GM18507 (cell line): ENCODE measurements at regions not wholly inside any gene's neighbourhood (a gene's known extent, or its start where the extent isn't known, plus 50 kb on each side); places are given as distances from the start of the nearest gene placed in this dataset.
"Not testable (repeated sequence)": the region's sequence is repeated elsewhere in the genome, so short reads cannot be mapped to it uniquely, and the experiment has no call there.

ENCODE experiments used
- DNase-seq: peaks from one replicate; pipeline ENCODE4 v3.0.0; 2011; ENCODE audit warnings: low read depth; ENCODE audit not compliant: insufficient read length; ENCODE audit errors: extremely low spot score
- FAIRE-seq: peaks from 2 replicates; lab custom pipeline; 2011; peaks lifted over from hg19 to GRCh38; lab: Jason Lieb, UNC

DNA sequence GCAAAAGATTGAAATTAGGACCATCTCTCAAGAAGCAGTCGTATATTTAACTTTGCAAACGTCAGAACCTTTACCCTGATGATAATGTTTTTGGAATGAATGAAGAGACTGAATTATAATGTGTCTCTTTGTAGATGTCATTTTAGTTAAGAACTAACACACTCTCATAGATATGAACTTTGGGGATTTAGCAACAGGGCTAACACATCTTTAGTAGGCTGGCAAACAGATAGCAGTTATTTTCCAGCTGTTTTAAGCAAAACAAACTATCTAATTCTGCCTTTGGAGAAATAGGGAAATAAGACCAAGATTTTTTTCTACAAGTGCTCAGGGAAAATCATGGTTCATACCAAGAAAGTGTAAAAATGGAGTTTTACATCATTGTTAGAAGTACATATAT is 469.7 kb downstream of the SPATA31D1 start:
- DNase-seq (no peak), FAIRE-seq (no peak)

DNA sequence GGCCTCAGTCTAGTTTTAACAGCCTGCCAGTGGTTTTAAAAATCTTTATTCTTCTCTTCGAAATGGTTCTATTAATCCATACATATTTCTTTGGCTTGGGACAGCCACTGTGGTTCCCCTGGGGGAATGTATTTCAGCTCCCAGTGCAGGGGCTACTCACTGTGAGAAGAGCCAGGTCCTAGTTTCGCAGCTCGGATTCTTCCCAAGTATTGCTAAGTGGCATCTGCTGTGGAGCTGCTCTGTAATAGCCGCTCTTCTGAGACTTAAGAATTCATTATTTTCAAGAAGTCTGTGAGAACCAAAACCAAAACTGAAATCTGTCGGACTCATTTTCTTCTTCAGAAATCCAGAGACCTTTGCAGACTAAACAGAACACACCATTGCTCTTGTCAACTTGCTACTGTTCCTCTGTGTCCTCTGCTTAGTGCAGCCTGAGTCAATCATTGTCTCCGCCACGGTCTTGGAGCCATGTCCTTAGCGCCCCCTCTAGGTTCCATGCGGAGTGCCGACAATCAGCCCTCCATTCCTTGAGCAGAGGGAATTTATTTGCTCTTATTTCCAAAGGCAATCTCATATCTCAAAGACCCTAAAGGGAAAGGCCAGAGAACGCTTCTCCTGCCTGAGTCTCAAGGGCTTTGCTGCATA is 478.2 kb downstream of the SPATA31D1 start:
- FAIRE-seq, result no peak
- no peak for DNase-seq

DNA sequence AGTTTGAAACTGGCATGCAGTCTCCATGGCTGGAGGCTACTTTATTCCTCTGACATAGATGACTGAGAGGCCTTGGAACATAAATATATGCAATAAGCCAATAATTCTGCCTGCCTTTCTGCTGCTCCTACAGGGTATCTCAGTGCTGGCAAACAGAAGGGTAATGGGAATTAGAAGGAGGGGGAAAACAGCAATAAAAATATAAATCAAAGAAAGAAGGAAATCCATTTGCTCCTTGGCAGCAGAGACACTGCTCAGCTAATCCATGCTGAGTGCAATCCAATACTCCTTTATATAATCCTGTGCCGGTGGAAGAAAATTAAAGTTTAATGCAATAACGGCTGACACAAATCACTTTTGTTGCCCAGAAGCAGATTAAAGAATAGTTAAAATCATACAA is 478.9 kb downstream of the SPATA31D1 start:
- DNase-seq (no peak), FAIRE-seq (no peak)

DNA sequence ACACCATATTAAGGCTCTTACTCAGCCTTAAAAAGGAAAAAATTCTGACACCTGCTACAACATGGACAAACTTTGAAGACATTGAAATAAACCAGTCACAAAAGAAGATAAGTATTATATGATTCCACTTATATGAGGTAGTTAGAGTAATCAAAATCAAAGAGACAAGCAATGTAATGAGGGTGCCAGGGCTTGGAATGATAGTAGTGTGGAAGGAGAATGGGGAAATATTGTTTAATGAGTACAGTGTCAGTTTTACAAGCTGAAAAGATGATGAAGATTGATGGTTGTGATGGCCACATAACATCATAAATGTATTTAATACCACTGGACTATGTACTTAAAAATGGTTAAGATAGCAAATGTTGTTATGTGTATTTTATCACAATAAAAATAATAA is 485.7 kb downstream of the SPATA31D1 start:
- DNase-seq, result no peak
- no peak for FAIRE-seq

DNA sequence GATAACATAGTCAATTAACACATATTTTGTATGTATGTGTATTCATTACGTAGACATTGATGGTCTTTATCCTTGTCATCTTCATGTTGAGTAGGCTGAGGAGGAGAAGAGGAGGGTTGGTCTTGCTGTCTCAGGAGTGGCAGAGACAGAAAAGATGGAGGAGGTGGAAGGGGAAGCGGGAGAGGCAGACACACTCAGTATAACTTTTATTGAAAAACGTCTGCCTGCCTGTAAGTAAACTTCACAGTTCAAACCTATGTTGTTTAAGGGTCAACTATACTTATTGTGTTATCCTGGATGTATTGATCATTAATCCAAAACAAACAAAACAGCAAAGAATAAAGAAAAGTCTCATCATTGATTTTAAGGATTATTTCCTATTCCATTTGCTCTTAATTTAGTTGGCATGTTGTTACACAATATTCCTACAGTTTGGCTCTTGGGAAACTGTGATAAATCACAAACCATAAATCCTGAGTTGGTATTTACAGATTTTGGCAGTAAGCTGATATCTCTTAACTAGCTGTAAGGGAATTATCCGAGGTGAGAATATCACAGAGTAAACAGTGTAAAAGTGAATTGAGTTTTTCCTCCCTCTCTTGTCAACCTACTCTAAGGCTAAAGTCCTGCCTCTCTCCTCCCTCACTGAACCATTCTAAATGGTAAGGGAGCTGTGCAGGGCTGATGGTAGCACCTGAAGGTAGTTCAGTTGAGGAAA is 487.2 kb downstream of the SPATA31D1 start:
- no peak for DNase-seq
- FAIRE-seq, result no peak

DNA sequence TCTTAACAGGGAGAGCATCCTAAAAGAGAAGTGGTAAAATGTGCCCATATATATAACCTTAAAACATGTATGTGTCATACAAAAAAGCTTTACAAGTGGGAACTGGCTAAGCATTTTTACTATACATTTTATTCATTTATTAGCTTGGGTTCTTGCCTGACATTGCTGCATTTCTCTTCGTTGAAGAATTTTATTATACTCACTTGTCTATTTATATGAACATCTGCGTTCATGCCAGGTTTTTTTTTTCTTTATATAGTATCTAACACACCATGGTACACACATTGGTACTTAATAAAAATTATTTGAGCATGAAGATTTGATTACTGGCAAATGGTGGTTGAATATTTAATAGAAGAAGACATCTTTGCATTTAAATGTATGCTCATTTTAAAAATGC is 492.3 kb downstream of the SPATA31D1 start:
- no peak for FAIRE-seq
- DNase-seq, result no peak

DNA sequence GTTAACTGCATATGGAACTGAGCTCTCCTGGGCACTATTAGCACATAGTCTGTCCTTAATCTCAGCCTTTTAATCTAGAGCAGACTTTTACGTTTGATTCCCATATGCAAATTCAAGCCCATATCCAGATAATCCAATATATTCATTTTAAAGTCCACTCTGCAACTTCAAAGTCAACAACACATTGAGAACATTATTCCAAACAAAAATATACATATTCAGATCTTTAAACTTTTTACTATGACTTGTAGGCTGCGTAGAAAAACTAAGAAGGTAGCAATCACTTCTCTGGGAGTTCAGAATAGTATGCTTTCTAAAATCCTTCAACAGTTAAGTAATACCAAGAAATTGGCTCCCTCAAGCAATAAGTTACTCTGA is 499.4 kb downstream of the SPATA31D1 start:
- FAIRE-seq, result no peak

DNA sequence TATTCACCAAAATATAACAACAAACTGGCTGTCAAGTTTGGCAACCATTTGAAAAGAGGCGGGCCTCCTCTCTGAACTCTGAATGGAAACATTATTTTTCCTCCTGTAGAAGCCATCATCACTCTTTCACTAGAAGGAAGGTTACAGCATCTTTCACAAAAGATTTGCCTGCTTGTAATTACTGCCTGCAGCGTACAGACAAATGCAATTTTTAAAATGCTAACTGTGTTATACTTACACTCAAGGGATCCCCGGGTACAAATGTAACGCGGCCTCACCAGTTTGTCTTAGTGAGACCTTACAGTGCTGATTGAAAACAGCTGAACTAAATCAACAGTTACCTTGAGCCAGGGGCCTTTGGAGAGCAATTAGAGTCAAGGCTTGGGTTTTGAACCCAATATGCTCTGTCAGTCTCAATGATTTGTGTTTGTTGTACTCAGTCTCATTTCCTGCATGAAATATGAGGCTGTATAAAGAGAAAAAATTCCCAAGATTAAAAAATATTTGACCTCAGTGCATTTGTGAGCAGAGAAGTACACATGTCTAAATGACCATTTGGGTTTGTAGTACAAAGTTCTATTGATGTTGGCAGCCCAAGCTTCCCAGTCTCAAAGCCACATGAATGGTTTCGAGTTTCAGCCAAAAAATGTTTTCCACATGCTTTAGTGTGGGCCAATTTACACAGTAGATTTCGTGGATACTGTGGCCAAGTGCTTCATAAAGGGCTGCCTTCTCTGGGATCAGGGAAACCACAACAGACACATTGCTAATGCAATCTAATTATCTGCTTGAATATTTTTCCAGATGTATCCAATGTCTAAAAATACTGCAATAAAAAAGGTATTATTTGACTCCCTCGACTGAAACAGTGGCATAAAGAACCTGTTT is 500.0 kb downstream of the SPATA31D1 start:
- FAIRE-seq (no peak), DNase-seq (no peak)

More for the DNA sequence above, 499.4 kb downstream of the SPATA31D1 start:
- DNase-seq, result no peak

DNA sequence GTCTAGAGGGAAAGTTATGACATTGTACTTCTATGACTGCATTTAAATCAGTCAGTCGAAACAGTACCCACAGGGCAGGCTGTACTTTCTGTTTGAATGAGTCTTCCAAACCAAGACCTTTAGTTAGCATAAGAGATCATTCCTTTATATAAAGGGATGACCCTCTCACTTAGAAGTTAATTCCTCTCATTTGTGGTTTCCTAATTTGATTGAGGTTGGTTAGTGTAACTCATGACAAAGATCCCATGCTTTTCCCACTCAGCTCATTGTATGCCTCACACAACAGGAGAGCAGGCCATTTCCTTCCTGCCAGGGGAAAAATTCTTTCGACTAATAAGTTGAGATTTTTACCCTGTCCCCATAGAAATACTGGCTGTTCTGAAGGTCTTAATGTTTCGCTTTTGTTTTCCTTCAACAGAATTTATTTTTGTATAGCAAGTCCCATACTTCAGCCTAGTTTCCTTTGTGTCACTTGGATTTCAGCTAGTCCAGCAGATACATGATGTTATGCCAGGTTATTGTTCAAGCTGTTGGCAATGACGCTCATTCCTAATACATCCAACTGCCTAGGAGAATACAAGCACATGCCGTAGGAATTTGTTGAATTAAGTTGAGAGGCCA is 500.7 kb downstream of the SPATA31D1 start:
- no peak for FAIRE-seq

DNA sequence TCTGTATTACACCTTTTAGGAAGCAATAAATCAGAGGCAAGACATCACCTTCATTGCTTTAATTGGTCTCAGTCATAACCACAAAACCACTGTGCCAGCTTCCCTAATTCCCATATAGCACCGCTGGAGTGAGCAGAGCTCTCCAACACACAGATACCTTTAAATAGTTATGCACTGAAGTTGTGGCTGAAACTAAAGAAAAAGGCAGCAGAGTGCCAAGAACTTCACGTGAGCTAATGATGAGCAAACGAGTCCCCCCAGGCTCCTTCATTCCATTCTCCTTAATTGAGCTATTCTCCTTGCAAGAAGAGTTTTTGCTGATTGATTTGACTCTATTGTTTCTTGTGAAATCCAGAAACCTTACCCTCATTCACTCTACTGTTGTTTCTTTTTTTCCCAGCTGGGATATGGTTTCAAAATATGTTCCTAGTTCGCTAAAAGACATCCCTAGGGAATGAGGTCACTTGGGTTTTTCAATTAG is 501.5 kb downstream of the SPATA31D1 start:
- no peak for DNase-seq
- FAIRE-seq, result no peak

More for the DNA sequence above, 500.7 kb downstream of the SPATA31D1 start:
- no peak for DNase-seq

DNA sequence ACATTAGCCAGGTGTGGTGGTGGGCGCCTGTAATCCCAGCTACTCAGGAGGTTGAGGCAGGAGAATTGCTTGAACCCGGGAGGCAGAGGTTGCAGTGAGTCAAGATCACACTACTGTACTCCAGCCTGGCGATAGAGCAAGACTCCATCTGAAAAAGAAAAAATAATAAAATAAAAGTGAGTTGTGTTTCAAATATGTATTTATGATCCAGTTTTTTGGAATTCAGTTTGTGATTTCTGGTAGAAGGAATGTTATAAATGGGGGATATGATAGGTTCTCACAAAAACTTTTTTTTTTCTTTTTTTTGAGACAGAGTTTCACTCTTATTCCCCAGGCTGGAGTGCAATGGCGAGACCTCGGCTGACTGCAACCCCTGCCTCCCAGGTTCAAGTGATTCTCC is 502.2 kb downstream of the SPATA31D1 start:
- FAIRE-seq, result not testable (repeated sequence)

DNA sequence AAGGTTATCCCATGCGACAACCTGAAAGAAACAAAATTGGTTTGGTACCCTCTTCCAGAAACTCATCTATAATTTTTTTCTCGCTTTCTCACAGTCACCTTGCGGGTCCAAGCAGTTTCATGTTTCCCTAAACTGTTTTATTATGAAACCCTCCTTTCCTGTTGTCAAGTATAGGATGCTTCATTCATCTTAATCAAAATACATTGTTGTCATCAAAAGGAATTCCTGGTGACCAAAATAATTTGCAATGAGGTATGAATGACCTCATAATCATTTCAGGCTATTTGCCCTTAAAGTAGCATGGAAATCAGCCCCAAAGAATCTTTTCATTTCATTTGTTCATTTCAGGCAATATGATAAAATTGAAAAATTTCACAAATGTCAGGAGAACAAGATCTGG is 503.0 kb downstream of the SPATA31D1 start:
- FAIRE-seq (no peak), DNase-seq (no peak)

More for the DNA sequence above, 502.2 kb downstream of the SPATA31D1 start:
- not testable (repeated sequence) for DNase-seq

DNA sequence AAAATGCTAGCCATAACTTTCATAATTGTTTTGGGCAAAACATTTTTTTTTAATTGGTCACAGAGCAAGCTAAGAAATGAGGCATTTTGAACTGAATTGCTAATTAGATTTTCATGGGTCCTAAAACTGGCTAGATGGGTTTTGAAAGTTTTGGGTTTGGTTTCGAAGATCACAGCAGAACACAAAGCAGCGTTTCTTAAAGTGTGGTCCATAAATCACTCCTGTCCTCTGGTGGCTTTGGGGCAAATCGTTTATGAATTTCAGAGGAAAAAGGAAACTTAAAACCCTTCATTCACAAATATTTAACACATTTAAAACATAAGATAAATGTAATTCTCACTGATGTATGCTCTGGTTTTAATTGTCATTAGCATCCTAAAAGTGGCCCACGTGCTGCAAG is 503.7 kb downstream of the SPATA31D1 start:
- FAIRE-seq, result no peak
- DNase-seq, result no peak

DNA sequence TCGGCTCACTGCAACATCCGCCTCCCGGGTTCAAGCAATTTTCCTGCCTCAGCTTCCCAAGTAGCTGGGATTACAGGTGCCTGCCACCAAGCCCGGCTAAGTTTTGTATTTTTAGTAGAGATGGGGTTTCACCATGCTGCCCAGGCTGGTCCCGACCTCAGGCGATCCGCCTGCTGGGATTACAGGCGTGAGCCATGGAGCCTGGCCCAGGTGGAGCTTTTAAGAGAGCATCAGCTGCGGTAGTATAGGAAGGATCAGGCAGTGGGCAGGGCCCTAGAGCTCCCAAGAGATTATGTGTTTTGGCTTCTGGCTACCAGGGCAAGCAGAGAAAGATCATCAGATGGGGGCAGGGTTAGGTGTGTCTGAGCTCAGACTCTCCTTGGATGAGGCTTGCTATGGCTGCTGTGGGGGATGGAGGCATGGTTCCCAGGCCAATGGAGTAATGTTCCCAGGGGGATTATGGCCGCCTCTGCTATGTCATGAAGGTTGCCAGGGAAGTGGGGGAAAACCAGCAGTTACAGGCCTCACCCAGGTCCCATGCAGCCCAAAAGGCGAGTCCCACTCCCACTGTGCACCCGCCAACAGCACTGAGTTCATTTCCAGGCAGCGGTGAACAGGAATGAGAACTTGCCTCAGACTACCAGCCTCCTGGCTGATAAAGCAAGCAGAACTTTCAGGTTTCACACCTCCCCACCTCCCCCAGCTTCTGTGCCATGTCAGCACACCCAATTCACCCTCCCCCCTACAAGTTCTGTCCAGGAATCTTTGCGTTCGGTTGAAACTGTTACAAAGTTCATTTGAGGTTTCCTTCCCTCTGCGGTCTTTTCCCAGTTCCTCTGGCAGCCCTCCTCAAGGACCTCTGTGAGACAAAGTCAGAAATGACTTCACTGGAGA is 507.6 kb downstream of the SPATA31D1 start:
- DNase-seq (no peak), FAIRE-seq (no peak)

DNA sequence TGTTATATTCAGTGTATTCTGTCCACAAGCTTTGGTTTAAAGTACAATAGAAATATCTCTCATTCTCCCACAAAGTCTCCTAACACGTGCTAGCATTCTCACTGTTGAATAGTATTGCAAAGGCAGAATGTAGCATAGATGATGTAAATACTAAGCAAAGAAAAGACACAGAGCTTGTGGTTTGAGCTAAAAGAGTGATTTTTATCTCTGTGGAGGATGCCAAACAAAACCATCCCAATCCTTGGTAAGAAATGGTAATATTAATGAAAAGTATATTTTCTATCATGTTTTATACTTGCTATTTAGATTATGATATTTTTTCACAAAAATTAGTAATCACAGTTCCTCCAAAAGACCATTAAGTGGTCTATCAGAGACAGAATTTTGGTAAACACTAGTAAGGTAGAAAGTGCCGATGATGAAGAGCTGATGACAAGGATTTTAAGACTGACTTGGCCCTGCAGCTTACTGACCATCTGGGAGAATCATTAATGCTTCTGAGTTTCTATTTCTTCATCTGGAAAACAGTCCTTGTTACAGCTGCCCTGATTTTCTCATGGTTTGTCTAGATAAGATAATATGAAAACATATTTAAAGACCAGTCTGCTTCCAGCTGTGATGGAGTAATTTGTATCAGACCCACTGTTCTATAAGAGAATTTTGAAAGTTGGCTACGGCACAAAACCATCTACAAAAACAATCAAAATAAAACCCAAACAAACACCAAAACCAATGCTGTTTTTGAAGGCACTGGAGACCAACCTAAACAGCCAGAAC is 510.2 kb downstream of the SPATA31D1 start:
- no peak for FAIRE-seq
- DNase-seq, result no peak

DNA sequence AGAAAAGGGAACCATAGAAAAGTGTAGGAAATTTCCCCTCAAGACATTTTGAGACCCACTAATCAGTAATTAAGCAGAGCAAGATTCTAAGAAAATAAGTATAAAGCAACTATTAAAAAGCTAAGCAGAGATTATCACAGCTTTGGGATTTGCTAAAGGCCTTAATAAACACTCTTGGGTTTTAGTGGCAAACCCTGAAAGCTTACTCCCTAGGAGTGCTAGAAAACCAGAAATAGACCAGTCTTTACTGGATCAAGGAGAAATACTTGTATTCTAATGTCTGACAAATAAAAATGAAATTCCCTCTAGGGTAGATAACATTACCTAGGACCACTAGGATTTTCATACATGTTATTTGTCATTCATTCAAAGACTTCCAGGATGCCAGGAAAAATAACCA is 510.8 kb downstream of the SPATA31D1 start:
- DNase-seq (no peak), FAIRE-seq (no peak)

DNA sequence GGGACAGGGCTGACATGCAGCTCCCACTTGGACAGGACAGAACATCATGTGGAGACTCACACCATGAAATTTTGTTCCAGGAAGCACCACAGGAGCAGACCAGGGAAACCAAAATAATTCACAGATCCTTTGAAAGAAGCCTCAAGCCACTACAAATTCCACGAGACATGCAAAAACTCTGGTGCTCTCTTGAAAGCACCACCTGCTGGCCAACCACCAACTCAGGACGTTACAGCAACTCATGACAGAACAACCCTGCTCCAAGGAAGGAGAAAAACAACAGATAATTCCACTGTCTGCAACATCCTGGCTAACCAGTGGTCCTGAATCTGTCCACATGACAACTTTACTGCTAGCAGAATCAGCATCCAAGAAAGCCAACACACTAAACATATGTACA is 516.0 kb downstream of the SPATA31D1 start:
- FAIRE-seq (no peak), DNase-seq (no peak)

DNA sequence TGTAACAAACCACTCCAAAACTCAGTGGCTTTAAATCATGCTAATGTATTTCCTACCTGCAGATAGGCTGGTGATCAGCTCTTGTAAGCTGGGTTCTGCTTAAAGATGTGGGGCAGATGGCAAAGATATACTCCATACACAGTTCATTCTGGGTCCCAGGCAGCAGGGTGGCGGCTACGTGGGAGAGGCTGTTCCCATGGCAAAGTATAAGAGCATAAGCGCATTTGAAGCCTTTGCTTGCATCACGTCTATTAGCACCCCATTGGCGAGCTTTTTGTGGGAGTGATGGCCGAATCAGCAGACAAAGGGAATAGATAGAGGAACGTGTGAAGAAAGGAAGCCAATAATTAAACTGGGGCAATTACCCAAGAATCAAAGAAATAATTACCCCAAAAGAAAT is 523.1 kb downstream of the SPATA31D1 start:
- FAIRE-seq, result no peak
- no peak for DNase-seq
